Neural progenitor cell (in vitro differentiated cells): ENCODE measurements at regions not wholly inside any gene's neighbourhood (a gene's known extent, or its start where the extent isn't known, plus 50 kb on each side); places are given as distances from the start of the nearest gene placed in this dataset.

Source experiments
- CTCF ChIP-seq: fragments of 200-600 bp; sonication (generic); IDR thresholded peaks from 2 replicates; pipeline ENCODE4 v1.5.1; 2017; ENCODE audit warnings: antibody characterized with exemption, mild to moderate bottlenecking
- EZH2 ChIP-seq: fragments of 200-600 bp; sonication (generic); IDR thresholded peaks from 2 replicates; pipeline ENCODE4 v1.6.1; 2017; ENCODE audit warnings: antibody characterized with exemption, mild to moderate bottlenecking, moderate library complexity
- EZH2phosphoT487 ChIP-seq: fragments of 200-600 bp; sonication (generic); IDR thresholded peaks from 2 replicates; pipeline ENCODE4 v1.6.1; 2017; ENCODE audit warnings: antibody characterized with exemption

GRCh38 chr20:7722564-7722963 lies 217.7 kb downstream of the HAO1 start:
- TF ChIP-seq EZH2, result no peak
- no peak for TF ChIP-seq CTCF
- no peak for TF ChIP-seq EZH2phosphoT487
